SK-N-SH (cell line): ENCODE measurements at regions not wholly inside any gene's neighbourhood (a gene's known extent, or its start where the extent isn't known, plus 50 kb on each side); places are given as distances from the start of the nearest gene placed in this dataset.

Experiments
- CTCF ChIA-PET: fragments of 300-600, 350-600 bp; formaldehyde crosslinking; extraction: SDS; loops from one replicate; lab custom pipeline; 2021; lab: Yijun Ruan, JAX
- POLR2A ChIA-PET: fragments of 350-600 bp; sonication (Branson Sonifier 250); formaldehyde crosslinking; extraction: SDS; loops from one replicate; lab custom pipeline; 2020; ENCODE audit warnings: antibody characterized with exemption, inconsistent platforms; lab: Yijun Ruan, JAX
- DNase-seq: peaks from one replicate; pipeline ENCODE4 v3.0.0; 2012
- H2AFZ ChIP-seq: fragments of 200-600 bp; sonication (generic); 2 replicates; pipeline ENCODE4 v1.8.1; 2016; ENCODE audit warnings: antibody characterized with exemption, mild to moderate bottlenecking, low read depth
- H3F3A ChIP-seq: fragments of 200-600 bp; sonication (generic); replicated peaks from 2 replicates; pipeline ENCODE3; 2016; ENCODE audit warnings: antibody characterized with exemption, mild to moderate bottlenecking; ENCODE audit not compliant: insufficient read depth
- H3K27ac ChIP-seq, 2 experiments: fragments of 200-500 bp in 1 of 2; fragments of 200-600 bp in 1 of 2; sonication (Bioruptor generic) in 1 of 2; sonication (generic), shearing (Covaris generic) in 1 of 2; 2 replicates each; pipeline versions ENCODE4 v1.5.1 to v1.6.1; 2014 to 2016; ENCODE audit warnings: low read depth in 2 of 2, inconsistent platforms in 1 of 2, low read length in 1 of 2, mild to moderate bottlenecking in 1 of 2, mixed read lengths in 1 of 2
- H3K27me3 ChIP-seq: fragments of 200-600 bp; sonication (generic), shearing (Covaris generic); 2 replicates; pipeline ENCODE4 v1.6.1; 2016; ENCODE audit warnings: mixed run types; ENCODE audit not compliant: insufficient read depth
- H3K36me3 ChIP-seq, 2 experiments: fragments of 200-500 bp in 1 of 2; fragments of 200-600 bp in 1 of 2; sonication (Bioruptor generic) in 1 of 2; sonication (generic) in 1 of 2; replicated peaks in 1 of 2; 2 replicates each; pipeline versions ENCODE3 to v1.5.1; 2014 to 2016; ENCODE audit warnings: low read length in 1 of 2, mild to moderate bottlenecking in 1 of 2; ENCODE audit not compliant: insufficient read depth in 2 of 2, control insufficient read depth in 1 of 2
- H3K4me1 ChIP-seq, 2 experiments: fragments of 200-500 bp in 1 of 2; fragments of 200-600 bp in 1 of 2; sonication (Bioruptor generic) in 1 of 2; sonication (generic), shearing (Covaris generic) in 1 of 2; 2 replicates each; pipeline versions ENCODE4 v1.5.1 to v1.6.1; 2014 to 2016; ENCODE audit warnings: low read depth in 1 of 2, low read length in 1 of 2, mixed run types in 1 of 2; ENCODE audit not compliant: insufficient read depth in 2 of 2, control insufficient read depth in 1 of 2
- H3K4me2 ChIP-seq: fragments of 200-600 bp; sonication (generic), shearing (Covaris generic); 2 replicates; pipeline ENCODE4 v1.6.1; 2017; ENCODE audit warnings: mixed run types
- H3K4me3 ChIP-seq, 2 experiments: fragments of 200-500 bp in 1 of 2; fragments of 200-600 bp in 1 of 2; sonication (Bioruptor generic) in 1 of 2; sonication (generic), shearing (Covaris generic) in 1 of 2; 2 replicates each; pipeline versions ENCODE4 v1.5.1 to v1.8.1; 2014 to 2016; ENCODE audit warnings: low read depth in 2 of 2, inconsistent platforms in 1 of 2, low read length in 1 of 2, mild to moderate bottlenecking in 1 of 2, mixed read lengths in 1 of 2, moderate library complexity in 1 of 2
- H3K79me2 ChIP-seq: fragments of 200-600 bp; sonication (generic); 2 replicates; pipeline ENCODE4 v1.8.1; 2017; ENCODE audit warnings: mild to moderate bottlenecking; ENCODE audit not compliant: insufficient read depth
- H3K9ac ChIP-seq: fragments of 200-600 bp; sonication (generic); 2 replicates; pipeline ENCODE4 v1.6.1; 2017; ENCODE audit warnings: mixed run types
- H3K9me2 ChIP-seq: fragments of 200-600 bp; sonication (generic); 2 replicates; pipeline ENCODE4 v1.6.1; 2017; ENCODE audit warnings: mixed run types
- H3K9me3 ChIP-seq: fragments of 200-600 bp; sonication (generic); 2 replicates; pipeline ENCODE4 v1.6.1; 2017; ENCODE audit warnings: mixed run types, mild to moderate bottlenecking, moderate library complexity
- H4K20me1 ChIP-seq: fragments of 200-600 bp; sonication (generic); 2 replicates; pipeline ENCODE4 v1.6.1; 2017; ENCODE audit warnings: mild to moderate bottlenecking, mixed run types; ENCODE audit not compliant: insufficient read depth
- EP300 ChIP-seq, 2 experiments: IDR thresholded peaks; 2 replicates each; pipeline versions ENCODE4 v1.4.0 to v1.6.1; 2012; ENCODE audit warnings: borderline replicate concordance in 1 of 2, low read depth in 1 of 2, low read length in 1 of 2
- FOXJ3 ChIP-seq: sonication (generic); formaldehyde crosslinking; IDR thresholded peaks from 2 replicates; pipeline ENCODE4 v1.5.1; 2020; ENCODE audit warnings: mild to moderate bottlenecking, missing genetic modification reagents
- GABPA ChIP-seq: IDR thresholded peaks from 2 replicates; pipeline ENCODE4 v1.4.0; 2012; ENCODE audit warnings: low read depth, mild to moderate bottlenecking
- GATA2 ChIP-seq: sonication (generic); formaldehyde crosslinking; IDR thresholded peaks from 2 replicates; pipeline ENCODE4 v1.5.0; 2020; ENCODE audit warnings: mild to moderate bottlenecking, missing genetic modification reagents
- IRF3 ChIP-seq: fragments of 150-350 bp; IDR thresholded peaks from 2 replicates; pipeline ENCODE4 v1.6.1; 2016; ENCODE audit warnings: mild to moderate bottlenecking, low read depth, low read length
- JUND ChIP-seq: IDR thresholded peaks from 2 replicates; pipeline ENCODE4 v1.4.0; 2012
- MXI1 ChIP-seq: IDR thresholded peaks from 2 replicates; pipeline ENCODE4 v1.6.1; 2012; ENCODE audit warnings: mild to moderate bottlenecking, low read depth, low read length, improper control_type of control experiment
- NRF1 ChIP-seq: IDR thresholded peaks from 2 replicates; pipeline ENCODE4 v1.6.1; 2012; ENCODE audit warnings: low read depth, mild to moderate bottlenecking, low read length
- RAD21 ChIP-seq: IDR thresholded peaks from 2 replicates; pipeline ENCODE4 v1.6.1; 2012; ENCODE audit warnings: mild to moderate bottlenecking, low read length
- RFX5 ChIP-seq: IDR thresholded peaks from 2 replicates; pipeline ENCODE4 v1.6.1; 2012; ENCODE audit warnings: mild to moderate bottlenecking, improper control_type of control experiment, low read length
- TAF1 ChIP-seq: IDR thresholded peaks from 2 replicates; pipeline ENCODE4 v1.6.1; 2012; ENCODE audit warnings: low read depth, mild to moderate bottlenecking, low read length, moderate library complexity, borderline replicate concordance
- TEAD4 ChIP-seq: IDR thresholded peaks from 2 replicates; pipeline ENCODE4 v1.4.0; 2012; ENCODE audit warnings: mild to moderate bottlenecking, borderline replicate concordance; ENCODE audit not compliant: insufficient read depth
- YY1 ChIP-seq: IDR thresholded peaks from 2 replicates; pipeline ENCODE4 v1.4.0; 2012; ENCODE audit warnings: low read depth, mild to moderate bottlenecking
- ZBTB33 ChIP-seq: IDR thresholded peaks from 2 replicates; pipeline ENCODE4 v1.4.0; 2012; ENCODE audit warnings: low read depth, borderline replicate concordance
- WGBS: methylation state at CpG from one replicate; pipeline ENCODE4 v1.1.6; 2017; ENCODE audit warnings: low lambda C conversion rate; 5-methylcytosine and 5-hydroxymethylcytosine counted together
- TF ChIP-seq, protein P1 (sequence below): fragments of 150-350 bp; IDR thresholded peaks from 2 replicates; pipeline ENCODE4 v1.6.1; 2017; ENCODE audit warnings: antibody characterized with exemption, low read length, low read depth, borderline replicate concordance
- TF ChIP-seq, protein P2 (sequence below): IDR thresholded peaks from 2 replicates; pipeline ENCODE4 v1.4.0; 2012; ENCODE audit warnings: low read depth

GRCh38 chr22:27228771-27229170, 571.4 kb downstream of the MIAT start:
- CTCF ChIA-PET = interaction anchor here (1.3 kb wide), 1 partner anchor 472 kb away, joined by 3 read pairs; no protein-coding TSS in a partner anchor
- Histone ChIP-seq H3K36me3 (no peaks in the 10 kb centered on the region), H3K9me3 (no peaks in the 10 kb centered on the region), H3K79me2 (no peaks in the 10 kb centered on the region), H4K20me1 (no peaks in the 10 kb centered on the region), H3F3A (peaks cover 4% of the 10 kb centered on the region), H3K4me1 (peaks cover 0 to 13% of the 10 kb centered on the region in 2 experiments; a peak in 2 of 4 replicates), H3K9ac (no peak overlapping the region), H3K27ac (no peak overlapping the region), H3K9me2 (no peaks in the 10 kb centered on the region), H3K27me3 (no peaks in the 10 kb centered on the region), H3K4me3 (no peak overlapping the region), H3K4me2 (no peak overlapping the region), H2AFZ (no peak overlapping the region)
- no peak for DNase-seq
- TF ChIP-seq TEAD4 = no peak
- no peak for TF ChIP-seq ZBTB33
- TF ChIP-seq NRF1 = no peak
- no peak for TF ChIP-seq FOXJ3 (CRISPR knock-in tag)
- TF ChIP-seq GABPA = no peak
- TF ChIP-seq RFX5 = no peak
- no peak for TF ChIP-seq GATA2 (CRISPR knock-in tag)
- no peak for TF ChIP-seq JUND
- TF ChIP-seq IRF3 = no peak
- no peak for TF ChIP-seq TAF1
- no peak for TF ChIP-seq EP300 (IDR thresholded peaks at IDR 0.05; ENCODE audit: borderline replicate concordance in 1 of 2, low read depth in 1 of 2, low read length in 1 of 2)
- TF ChIP-seq, protein P1, sequence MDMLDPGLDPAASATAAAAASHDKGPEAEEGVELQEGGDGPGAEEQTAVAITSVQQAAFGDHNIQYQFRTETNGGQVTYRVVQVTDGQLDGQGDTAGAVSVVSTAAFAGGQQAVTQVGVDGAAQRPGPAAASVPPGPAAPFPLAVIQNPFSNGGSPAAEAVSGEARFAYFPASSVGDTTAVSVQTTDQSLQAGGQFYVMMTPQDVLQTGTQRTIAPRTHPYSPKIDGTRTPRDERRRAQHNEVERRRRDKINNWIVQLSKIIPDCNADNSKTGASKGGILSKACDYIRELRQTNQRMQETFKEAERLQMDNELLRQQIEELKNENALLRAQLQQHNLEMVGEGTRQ = no peak
- no peak for TF ChIP-seq MXI1
- TF ChIP-seq, protein P2, sequence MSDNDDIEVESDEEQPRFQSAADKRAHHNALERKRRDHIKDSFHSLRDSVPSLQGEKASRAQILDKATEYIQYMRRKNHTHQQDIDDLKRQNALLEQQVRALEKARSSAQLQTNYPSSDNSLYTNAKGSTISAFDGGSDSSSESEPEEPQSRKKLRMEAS = no peak
- TF ChIP-seq RAD21 = no peak
- no peak for TF ChIP-seq YY1
- POLR2A ChIA-PET = no interaction called here
- 70% methylated on average over 2 of the region's 2 CpGs for WGBS
